ENCODE measurements at regions not wholly inside any gene's neighbourhood (a gene's known extent, or its start where the extent isn't known, plus 50 kb on each side); places are given as distances from the start of the nearest gene placed in this dataset.

GRCh38 chr3:181425074-181425473, 286.7 kb upstream of the SOX2 start:
- Histone ChIP-seq H3K9ac (ENCODE audit: low read depth in 1 of 2, low read length in 2 of 2) (no peak overlapping the region), H3K27ac (ENCODE audit: low read depth in 1 of 2, low read length in 2 of 2) (no peak overlapping the region), H3K36me3 (ENCODE audit: control insufficient read depth in 4 of 4, insufficient read depth in 3 of 4, low read depth in 1 of 4, low read length in 3 of 4) (no peaks in the 10 kb centered on the region), H3K27me3 (ENCODE audit: control insufficient read depth in 4 of 4, insufficient read depth in 4 of 4, low read length in 3 of 4) (no peaks in the 10 kb centered on the region), H3K9me3 (ENCODE audit: control insufficient read depth in 4 of 4, low read length in 3 of 4) (no peaks in the 10 kb centered on the region), H3K4me3 (ENCODE audit: low read depth in 1 of 3, low read length in 3 of 3) (no peak overlapping the region), H3K4me1 (ENCODE audit: control insufficient read depth in 4 of 4, insufficient read depth in 4 of 4, low read length in 3 of 4) (no peaks in the 10 kb centered on the region)
- DNase-seq (ENCODE audit: low spot score), result no peak
- TF ChIP-seq SP1 (IDR thresholded peaks at IDR 0.05), result no peak
- TF ChIP-seq RAD21 (IDR thresholded peaks at IDR 0.05), result no peak
- no peak for TF ChIP-seq HNF4A (conservative IDR thresholded peaks at IDR 0.05)
- TF ChIP-seq, protein P1, sequence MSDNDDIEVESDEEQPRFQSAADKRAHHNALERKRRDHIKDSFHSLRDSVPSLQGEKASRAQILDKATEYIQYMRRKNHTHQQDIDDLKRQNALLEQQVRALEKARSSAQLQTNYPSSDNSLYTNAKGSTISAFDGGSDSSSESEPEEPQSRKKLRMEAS (IDR thresholded peaks at IDR 0.05), result no peak
- no peak for TF ChIP-seq TAF1 (conservative IDR thresholded peaks at IDR 0.05)
- TF ChIP-seq YY1 (IDR thresholded peaks at IDR 0.05), result no peak
- no peak for TF ChIP-seq CTCF (IDR thresholded peaks at IDR 0.05; ENCODE audit: low read depth, low read length, missing input control)
- TF ChIP-seq EGR1 (IDR thresholded peaks at IDR 0.05; ENCODE audit: low read depth in 2 of 2), result no peak
- no peak for TF ChIP-seq NR2F2 (IDR thresholded peaks at IDR 0.05)
- TF ChIP-seq FOXA1 (IDR thresholded peaks at IDR 0.05), result no peak
- TF ChIP-seq HNF4G (IDR thresholded peaks at IDR 0.05), result no peak
- TF ChIP-seq JUND (IDR thresholded peaks at IDR 0.05), result no peak
- TF ChIP-seq RXRA (IDR thresholded peaks at IDR 0.05), result no peak
- no peak for TF ChIP-seq GABPA (IDR thresholded peaks at IDR 0.05 in 1 of 2, conservative IDR thresholded peaks at IDR 0.05 in 1 of 2)
- WGBS, result 49% methylated on average over 3 of the region's 3 CpGs

- Histone ChIP-seq H3K9ac (ENCODE audit: low read depth in 1 of 2, low read length in 2 of 2) (no peak overlapping the region), H3K4me3 (ENCODE audit: low read depth in 1 of 3, low read length in 3 of 3) (no peak overlapping the region), H3K36me3 (ENCODE audit: control insufficient read depth in 4 of 4, insufficient read depth in 3 of 4, low read depth in 1 of 4, low read length in 3 of 4) (no peaks in the 10 kb centered on the region), H3K27ac (ENCODE audit: low read depth in 1 of 2, low read length in 2 of 2) (no peak overlapping the region), H3K9me3 (ENCODE audit: control insufficient read depth in 4 of 4, low read length in 3 of 4) (no peaks in the 10 kb centered on the region), H3K4me1 (ENCODE audit: control insufficient read depth in 4 of 4, insufficient read depth in 4 of 4, low read length in 3 of 4) (no peaks in the 10 kb centered on the region), H3K27me3 (ENCODE audit: control insufficient read depth in 4 of 4, insufficient read depth in 4 of 4, low read length in 3 of 4) (no peaks in the 10 kb centered on the region)
- DNase-seq (ENCODE audit: low spot score), result no peak
- 34% methylated on average over 1 of the region's 1 CpG for WGBS
- no peak for TF ChIP-seq RXRA (IDR thresholded peaks at IDR 0.05)
- TF ChIP-seq RAD21 (IDR thresholded peaks at IDR 0.05), result no peak
- TF ChIP-seq, protein P1 (IDR thresholded peaks at IDR 0.05), result no peak
- no peak for TF ChIP-seq SP1 (IDR thresholded peaks at IDR 0.05)
- TF ChIP-seq FOXA2 (IDR thresholded peaks at IDR 0.05), result no peak
- TF ChIP-seq, protein P2, sequence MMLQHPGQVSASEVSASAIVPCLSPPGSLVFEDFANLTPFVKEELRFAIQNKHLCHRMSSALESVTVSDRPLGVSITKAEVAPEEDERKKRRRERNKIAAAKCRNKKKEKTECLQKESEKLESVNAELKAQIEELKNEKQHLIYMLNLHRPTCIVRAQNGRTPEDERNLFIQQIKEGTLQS (IDR thresholded peaks at IDR 0.05), result no peak
- TF ChIP-seq HNF4A (conservative IDR thresholded peaks at IDR 0.05), result no peak
- TF ChIP-seq FOXA1 (IDR thresholded peaks at IDR 0.05), result no peak
- no peak for TF ChIP-seq GABPA (IDR thresholded peaks at IDR 0.05 in 1 of 2, conservative IDR thresholded peaks at IDR 0.05 in 1 of 2)
- no peak for TF ChIP-seq REST (IDR thresholded peaks at IDR 0.05)
- no peak for TF ChIP-seq TAF1 (conservative IDR thresholded peaks at IDR 0.05)
- no peak for TF ChIP-seq NR2F2 (IDR thresholded peaks at IDR 0.05)
Measured at GRCh38 chr3:181418233-181418632, 293.5 kb upstream of the SOX2 start.
